NCI-H2171 (cell line): ENCODE measurements at regions not wholly inside any gene's neighbourhood (a gene's known extent, or its start where the extent isn't known, plus 50 kb on each side); places are given as distances from the start of the nearest gene placed in this dataset.

ENCODE experiments used
- DNase-seq: peaks from one replicate; lab custom pipeline; 2025; lab: John Stamatoyannopoulos, UW

DNA sequence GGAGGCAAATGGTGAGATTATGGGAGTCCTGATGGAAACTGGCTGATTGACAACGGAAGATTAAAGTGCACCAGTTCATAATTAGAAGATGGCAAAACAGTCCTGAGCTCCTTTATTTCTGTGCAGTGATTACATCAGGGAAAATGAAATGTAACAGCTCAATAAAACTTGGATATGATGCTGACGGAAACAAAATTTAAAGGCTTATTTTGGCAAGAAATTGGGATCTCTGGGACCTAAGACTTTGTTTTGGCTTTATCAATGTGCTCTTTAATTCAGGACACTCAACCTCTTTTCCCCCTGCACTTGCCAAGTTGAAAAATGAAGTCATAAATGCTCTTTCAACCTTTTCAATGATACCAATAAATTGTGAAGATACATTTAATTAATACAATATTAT, 226.8 kb downstream of the C6orf118 start:
- no peak for DNase-seq

DNA sequence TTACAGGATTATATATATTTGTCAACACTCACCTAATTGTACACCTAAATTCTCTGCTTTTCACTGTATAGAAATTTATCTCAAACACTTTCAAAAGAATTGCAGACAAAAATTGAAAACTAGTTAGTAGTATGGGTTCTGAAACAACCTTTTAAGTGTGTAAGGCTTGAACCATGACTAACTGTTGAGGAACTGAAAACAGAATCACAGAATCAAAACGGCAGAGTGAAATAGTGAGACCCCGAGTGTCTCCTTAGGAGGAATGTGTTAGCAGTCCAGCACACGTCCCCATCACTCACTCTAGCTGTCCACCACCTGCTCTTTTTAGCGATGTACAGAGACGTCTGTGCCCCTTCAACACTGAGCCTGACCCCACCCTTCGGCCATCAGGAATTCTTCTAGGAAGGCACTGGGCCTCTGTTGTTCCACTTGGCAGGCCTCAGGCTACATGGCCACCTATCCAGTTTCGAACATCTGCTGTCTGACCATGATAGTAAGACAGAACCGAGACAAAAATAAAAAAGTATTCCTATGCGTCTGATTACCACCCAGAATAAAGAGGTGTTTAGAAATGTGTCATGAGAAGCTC, 227.4 kb downstream of the C6orf118 start:
- no peak for DNase-seq

- DNase-seq = no peak
Measured at GRCh38 chr6:165077876-165078275, 231.5 kb downstream of the C6orf118 start.

GRCh38 chr6:165071906-165072305, 237.5 kb downstream of the C6orf118 start:
- no peak for DNase-seq

- DNase-seq = no peak
Measured at GRCh38 chr6:165060720-165061119, 248.7 kb downstream of the C6orf118 start.

- DNase-seq = no peak
Measured at GRCh38 chr6:165059032-165059431, 250.4 kb downstream of the C6orf118 start.

DNA sequence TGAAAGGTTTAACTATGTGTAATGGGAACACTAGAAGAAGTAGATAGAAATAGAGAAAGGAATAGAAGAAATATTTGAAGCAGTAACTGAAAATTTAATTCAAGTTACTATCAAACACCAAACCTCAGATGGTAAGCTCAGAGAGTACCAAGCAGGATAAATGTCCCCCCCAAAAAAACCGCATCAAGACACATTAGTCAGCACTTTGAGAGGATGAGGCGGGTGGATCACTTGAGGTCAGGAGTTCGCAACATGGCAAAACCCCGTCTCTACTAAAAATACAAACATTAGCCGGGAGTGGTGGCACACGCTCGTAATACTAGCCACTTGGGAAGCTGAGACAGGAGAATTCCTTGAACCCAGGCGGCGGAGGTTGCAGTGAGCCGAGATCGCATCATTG, 253.1 kb downstream of the C6orf118 start:
- no peak for DNase-seq

- no peak for DNase-seq
Measured at GRCh38 chr6:165055231-165055630, 254.2 kb downstream of the C6orf118 start.

DNA sequence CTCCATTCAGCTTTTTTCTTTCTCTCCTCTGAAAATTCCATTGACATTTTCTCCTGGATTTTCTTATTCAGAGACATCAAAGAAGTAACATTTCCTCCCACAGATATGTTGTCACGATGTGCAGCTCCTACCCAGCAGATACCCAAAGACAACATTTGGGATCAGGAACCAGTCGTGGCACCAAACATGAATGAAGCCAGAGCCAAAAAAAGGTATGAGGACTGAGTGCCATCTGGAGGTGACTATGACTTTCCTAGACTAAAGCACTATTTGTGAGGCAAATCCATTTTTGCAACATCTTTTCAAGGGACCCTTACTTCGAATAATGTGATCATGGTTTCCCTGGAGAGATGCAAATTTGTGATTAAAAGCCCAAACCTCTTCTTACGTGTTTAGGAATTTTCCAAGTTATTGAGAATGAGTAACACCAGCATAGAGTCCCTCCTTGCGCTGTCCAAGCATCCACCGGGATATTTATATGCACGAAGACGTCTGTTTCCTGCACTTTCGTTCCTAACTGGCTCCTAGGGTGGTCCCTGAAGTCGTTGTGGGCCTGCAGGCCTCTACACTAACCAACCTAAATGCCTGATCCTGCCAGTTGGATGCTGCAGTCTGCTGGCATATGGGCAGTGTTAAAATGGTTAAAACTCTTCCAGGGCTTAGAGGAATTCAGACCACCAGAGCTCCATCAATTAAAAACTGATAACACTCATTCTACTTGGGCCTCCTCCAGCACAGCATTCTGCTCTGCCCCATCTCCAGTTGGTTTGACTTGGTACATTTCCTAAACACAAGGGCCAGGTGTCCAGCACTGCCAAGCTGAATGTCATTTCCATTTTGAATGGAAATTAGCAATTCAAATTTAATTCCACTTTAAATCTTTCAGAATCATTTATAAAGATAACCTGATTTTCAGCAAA, 256.6 kb downstream of the C6orf118 start:
- DNase-seq = no peak

DNA sequence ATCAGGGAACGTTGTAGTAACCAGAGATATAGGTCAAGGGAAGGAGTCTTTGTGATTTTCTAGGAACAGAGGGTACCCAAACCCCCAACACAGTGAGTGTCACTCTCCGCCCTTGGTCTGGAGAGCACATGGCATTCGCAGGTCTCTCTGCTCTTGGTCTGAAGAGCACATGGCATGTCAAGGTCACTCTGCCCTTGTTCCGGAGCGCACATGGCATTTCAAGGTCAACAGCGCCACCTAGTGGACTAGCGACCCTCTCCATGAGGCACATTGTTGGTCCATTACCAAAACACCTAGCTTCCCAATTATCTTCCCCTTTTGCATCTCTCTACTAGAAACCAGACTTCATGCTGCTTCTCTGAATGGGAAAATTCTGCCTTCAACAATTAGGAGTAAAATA, 260.0 kb downstream of the C6orf118 start:
- DNase-seq = no peak

DNA sequence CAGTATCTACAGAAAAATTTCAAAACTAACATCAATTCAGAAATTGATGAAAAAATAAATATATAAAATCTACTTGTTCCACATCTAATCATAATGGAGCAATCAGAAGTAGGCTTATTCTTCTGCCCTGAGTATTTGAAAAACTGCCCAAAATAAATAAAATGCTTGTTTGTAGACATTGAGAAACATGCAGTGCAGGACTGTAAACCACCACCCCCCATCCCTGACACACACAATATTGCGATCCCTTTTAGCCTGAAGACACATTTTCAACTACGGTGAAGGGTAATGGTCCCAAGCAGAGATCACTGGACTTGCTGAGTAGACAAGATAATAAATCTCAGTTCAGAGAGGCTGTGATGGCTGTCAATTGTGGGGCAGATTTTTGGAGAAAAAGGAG, 261.5 kb downstream of the C6orf118 start:
- no peak for DNase-seq

- no peak for DNase-seq
Measured at GRCh38 chr6:165045631-165046030, 263.8 kb downstream of the C6orf118 start.

DNA sequence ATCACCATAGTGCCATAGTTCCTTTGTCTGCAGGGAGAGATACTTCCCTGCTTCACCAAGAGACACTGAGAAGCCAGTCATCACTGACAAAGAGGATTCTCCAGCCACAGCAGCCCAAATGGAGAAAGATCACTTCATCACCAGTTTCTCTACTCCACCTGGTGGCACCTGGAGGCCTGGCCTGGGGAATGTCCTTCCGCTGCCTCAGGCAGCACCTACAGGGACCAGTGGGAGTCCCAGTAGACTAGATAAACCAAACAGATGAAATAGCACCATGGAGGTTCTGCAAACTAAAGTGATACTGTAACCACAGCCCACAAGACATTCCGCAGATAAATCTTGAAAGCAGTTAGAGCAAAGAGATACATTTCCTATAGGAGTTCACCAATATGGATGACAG, 266.5 kb downstream of the C6orf118 start:
- DNase-seq = no peak

- no peak for DNase-seq
Measured at GRCh38 chr6:165040440-165040839, 269.0 kb downstream of the C6orf118 start.

GRCh38 chr6:165034271-165034741, 275.1 kb downstream of the C6orf118 start:
- DNase-seq = no peak

DNA sequence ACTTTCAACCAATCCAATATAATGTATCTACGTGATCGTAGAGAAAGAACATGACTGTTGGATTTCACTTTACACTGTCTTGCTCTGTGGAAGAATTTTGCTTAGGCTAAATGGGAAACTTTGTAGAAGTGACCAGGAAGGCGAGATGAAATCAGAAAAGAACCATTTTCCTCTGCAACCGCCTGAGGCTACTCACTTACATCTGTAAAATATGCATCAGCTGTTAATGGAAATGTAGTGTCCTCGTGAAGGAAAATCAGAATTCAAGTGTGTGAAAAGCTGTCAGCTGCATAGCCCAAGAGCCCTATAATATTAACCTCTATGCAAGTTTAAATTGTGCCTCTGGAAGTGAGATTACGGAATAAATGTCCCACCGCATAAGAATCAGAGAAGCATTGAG, 277.9 kb downstream of the C6orf118 start:
- DNase-seq = no peak

DNA sequence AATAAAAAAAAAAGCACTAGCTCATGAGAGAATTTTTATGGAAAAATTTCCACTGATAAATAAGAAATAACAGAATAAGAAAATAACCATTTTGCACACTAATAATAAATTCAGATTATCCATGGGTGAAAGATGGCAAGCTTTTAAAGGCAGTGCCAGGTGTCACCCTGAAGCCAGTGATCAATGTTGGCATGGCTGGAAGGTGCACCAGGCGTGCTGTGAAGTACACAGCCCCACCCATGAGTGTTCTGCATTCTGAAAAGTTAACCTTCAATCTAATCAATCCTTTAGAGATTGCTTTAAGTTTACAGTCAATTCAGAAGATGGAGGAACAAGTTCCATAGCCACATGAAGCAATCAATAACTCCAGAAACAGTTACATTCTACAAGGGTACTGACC, 284.4 kb downstream of the C6orf118 start:
- no peak for DNase-seq

- no peak for DNase-seq
Measured at GRCh38 chr6:165019681-165020080, 289.7 kb downstream of the C6orf118 start.

- no peak for DNase-seq
Measured at GRCh38 chr6:165015676-165016075, 293.7 kb downstream of the C6orf118 start.

DNA sequence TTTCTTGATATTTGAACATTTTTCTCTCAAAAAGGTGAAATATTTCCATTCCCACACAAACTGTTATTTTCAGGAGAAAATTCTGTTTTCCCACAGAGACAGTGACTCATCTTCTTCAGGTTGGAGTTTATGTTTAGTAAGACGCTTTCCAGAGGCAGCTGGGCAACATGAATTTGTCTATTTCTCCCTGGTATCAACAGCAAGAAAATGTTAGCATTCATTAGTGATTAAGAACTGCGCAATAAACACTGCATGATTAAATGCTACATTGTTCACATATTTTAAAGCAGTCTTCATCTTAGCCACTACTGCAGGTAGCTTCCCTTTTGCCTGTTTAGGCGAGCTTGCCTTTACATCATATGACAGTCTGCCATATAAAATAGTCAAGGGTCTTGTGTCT, 295.7 kb downstream of the C6orf118 start:
- no peak for DNase-seq

DNA sequence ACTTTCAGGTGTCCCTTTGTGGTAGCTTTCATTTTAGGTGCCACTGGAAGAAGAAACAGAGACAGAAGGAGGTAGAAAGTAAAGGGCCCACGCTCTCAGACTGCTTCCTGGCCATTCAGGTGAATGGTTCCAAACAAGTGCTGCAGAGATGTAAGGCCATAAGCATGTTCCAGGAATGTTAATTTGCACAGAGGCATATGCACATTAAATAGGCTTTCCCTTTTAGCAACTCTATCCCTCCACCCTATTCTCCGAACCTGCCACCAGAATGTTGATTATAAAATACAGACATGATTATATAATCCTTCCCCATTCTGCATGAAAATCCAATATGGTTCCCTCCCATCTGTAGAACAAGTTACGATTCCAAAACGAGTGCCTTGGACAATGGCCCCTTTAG, 297.2 kb downstream of the C6orf118 start:
- no peak for DNase-seq

DNA sequence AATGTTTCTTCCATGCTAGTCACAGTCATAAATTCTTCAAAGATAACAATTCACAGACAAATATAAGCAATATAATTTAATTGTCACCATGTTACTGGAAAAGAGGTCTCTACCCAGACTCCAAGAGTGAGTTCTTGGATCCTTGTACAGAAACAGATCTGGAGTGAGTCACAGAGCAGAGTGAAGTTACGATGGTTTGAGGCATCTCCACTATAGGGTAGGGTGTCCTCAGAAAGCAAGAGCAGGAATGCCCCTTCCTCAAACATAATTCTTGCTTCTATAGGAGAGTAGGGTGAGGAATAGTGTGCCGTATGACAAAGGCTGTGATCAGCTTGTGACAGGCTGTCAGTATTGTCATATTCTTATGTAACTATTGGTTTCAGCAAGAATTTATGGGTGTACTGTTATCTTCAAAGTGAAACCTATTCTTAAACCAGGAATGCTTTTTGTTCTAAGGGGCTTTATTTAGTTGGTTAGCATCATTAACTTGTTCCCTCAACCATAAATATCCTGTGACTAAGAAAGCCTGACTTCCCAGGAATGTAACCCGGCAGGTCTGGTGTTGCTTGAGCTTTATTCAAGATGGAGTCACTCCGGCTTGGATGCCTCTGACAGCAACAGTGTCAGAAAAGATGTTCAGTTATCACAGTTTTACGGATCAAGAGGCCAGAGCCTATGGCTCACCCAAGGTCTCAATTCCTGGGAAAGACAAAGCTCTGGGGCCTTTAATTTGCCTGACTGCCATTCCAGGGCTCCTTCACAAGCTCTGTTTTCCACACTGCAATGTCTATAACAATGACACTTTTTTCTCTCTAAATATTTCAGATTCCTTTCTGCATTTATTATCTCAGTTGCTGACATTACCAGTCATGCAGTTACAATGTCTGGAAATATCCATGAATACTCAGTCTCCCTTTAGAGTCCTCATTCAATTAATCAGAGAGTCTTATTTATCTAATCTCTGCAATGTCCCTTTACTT, 298.6 kb downstream of the C6orf118 start:
- DNase-seq = no peak
